GM18519 (cell line): ENCODE measurements at regions not wholly inside any gene's neighbourhood (a gene's known extent, or its start where the extent isn't known, plus 50 kb on each side); places are given as distances from the start of the nearest gene placed in this dataset.

Experiments
- ATAC-seq: cut with Tn5 transposase; IDR thresholded peaks from one replicate; pipeline ENCODE4 v1.9.1; 2021; ENCODE audit warnings: mild to moderate bottlenecking, moderate library complexity; ENCODE audit not compliant: unreplicated experiment, low FRiP score

- no peak for ATAC-seq
These were observed 869.0 kb downstream of the SH3BGRL start for GRCh38 chrX:82070948-82071347.

DNA sequence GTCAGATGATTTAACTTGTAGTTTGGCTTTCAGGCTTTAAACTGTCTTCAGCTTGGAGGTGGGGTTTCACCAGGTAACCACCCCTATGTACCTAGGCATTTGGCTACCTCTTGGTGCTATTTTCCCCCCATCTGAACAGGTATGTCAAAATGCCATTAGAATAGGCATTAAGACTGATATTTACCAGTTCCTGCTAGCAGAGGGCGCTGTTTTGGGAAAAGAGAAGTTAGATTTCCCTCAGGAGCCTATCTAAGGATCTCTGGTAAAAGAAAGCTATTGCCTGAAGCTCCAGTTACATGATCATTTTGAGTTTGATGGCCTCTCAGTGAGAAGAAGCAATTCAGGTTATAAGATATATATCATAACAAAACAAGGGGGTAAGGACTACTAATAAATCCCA, 879.1 kb downstream of the SH3BGRL start:
- ATAC-seq, result no peak

DNA sequence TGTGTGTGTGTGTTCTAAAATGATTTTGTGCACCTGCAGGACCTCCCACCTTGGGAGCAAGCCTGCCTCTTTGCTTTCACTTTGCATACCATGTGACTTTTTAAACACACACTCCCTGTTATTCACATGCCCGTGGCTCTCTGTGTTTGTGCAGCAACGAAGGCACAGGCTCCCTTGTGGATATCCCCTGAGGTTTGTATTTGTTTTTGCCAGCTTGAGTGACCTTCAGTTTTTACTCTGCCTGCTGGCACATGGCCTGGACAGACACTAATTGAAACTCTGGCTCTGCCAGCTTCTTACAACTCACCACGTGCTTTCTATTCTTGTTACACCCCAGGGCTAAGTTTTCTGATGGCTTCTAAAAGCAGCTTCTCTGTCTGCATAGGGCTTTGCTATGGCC, 885.8 kb downstream of the SH3BGRL start:
- ATAC-seq, result no peak

GRCh38 chrX:82092307-82092706, 890.4 kb downstream of the SH3BGRL start:
- no peak for ATAC-seq

DNA sequence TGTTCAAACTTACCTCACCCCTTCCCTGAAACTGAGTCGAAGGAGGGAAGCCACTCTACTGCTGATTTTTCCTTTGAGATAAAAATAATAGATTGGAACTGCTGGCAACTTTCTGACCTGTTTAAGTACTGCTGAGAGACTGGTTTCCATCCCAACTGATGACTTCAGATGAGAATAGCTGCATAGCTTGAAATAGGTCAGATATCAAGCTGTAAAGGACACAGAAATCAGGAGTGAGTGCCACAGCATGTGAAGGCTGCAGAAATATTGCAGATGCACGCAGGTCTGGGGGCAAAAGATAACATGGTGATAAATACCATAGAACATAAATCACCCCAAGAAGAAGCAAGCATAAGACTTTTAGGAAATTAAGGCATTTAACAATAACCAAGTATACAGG, 923.2 kb downstream of the SH3BGRL start:
- no peak for ATAC-seq

DNA sequence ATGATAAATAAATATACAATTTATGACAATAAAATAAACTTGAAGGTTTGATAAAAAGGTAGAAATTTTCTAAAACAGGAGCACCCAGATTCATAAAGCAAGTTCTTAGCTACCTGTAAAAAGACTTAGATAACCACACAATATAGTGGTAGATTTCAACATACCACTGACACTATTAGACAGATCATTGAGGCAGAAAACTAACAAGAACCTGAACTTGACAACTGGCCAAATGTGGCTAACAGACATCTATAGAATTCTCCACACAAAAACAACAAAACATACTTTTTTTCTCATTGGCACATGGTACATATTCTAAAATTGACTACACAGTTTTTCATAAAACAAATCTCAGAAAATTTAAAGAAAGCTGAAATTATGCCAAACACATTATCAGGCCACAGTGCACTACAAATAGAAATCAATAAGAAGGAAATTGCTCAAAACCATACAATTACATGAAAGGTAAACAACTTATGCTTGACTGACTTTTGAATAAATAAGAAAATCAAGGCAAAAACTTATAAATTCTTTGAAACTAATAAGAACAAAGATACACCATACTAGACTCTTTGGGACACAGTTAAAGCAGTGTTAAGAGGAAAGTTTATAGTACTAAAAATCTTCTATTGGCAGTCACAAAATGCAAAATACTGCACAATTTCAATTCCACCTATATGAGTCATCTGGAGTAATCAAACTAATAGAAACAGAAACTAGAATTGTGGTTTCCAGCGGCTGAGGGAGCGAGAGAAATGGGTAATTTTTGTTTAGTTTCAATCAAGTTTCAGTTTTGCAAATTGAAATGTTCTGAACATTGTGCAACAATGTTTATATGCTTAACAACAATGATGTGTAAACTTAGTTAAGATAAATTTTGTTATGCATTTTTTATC, 925.6 kb downstream of the SH3BGRL start:
- peak; percentile 68 for ATAC-seq

- no peak for ATAC-seq
These were observed 932.5 kb downstream of the SH3BGRL start for GRCh38 chrX:82134378-82134777.

GRCh38 chrX:82141942-82142341, 940.0 kb downstream of the SH3BGRL start:
- ATAC-seq, result no peak

- no peak for ATAC-seq
These were observed 959.3 kb downstream of the SH3BGRL start for GRCh38 chrX:82161195-82161594.

GRCh38 chrX:82163701-82164100, 961.8 kb downstream of the SH3BGRL start:
- no peak for ATAC-seq

- no peak for ATAC-seq
These were observed 995.0 kb downstream of the SH3BGRL start for GRCh38 chrX:82196866-82197265.

- ATAC-seq, result no peak
These were observed 1007.1 kb downstream of the SH3BGRL start for GRCh38 chrX:82208975-82209374.

- ATAC-seq, result peak; percentile 89
These were observed 1016.5 kb downstream of the SH3BGRL start for GRCh38 chrX:82218361-82218760.

DNA sequence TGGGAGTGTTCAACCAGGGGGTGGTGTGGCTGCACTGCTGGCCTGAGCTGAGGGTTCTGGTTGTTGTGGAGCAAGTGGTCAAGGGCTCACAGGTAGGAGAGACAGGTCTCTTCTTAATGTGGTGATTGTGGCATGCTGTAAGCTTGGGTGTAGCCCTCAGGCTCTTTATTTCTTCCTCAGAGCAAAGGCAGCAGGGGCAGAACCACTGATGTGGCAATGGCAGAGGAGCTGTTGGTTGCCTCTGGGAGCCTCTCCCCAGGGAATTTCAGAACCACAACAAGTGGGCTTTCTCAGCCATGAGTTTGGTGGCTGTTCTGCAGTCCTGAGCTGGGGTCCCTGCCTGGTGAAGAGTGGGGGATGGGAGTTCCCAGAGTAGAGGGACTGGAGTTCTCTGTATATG, 1017.2 kb downstream of the SH3BGRL start:
- ATAC-seq, result no peak

DNA sequence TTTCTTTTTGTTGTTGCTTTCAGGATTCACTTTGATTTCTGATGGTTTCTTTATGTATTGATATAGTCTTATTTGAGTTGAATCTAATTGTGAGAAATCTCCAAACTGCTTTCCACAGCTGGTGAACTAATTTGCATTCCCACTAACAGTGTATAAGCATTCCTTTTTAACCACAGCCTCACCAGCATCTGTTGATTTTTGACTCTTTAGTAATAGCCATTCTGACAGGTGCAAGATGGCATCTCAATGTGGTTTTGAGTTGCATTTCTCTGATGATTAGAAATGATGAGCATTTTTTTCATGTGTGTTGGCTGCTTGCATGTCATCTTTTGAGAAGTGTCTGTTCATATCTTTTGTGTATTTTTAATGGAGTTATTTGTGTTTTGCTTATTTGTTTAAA, 1023.1 kb downstream of the SH3BGRL start:
- no peak for ATAC-seq

- no peak for ATAC-seq
These were observed 1028.1 kb downstream of the SH3BGRL start for GRCh38 chrX:82230013-82230412.

DNA sequence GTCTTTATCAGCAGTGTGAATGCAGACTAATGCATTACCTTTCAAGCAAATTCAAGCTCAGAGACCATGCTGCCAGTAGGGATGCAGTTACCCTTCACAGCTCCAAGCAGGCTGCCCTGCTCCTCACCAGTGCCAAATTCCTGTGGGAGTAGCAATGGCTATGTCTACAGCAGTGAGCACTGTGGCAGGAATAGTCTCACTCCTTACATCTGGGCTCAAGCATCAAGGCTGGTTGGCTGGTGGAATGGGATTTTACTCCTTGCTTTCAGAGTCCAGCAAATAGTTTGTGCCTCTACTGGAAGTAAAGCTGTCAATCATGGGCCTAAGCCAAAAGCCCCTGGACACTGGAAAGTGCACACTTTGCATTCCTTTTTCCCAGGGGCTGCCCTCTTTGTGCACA, 1030.8 kb downstream of the SH3BGRL start:
- no peak for ATAC-seq

DNA sequence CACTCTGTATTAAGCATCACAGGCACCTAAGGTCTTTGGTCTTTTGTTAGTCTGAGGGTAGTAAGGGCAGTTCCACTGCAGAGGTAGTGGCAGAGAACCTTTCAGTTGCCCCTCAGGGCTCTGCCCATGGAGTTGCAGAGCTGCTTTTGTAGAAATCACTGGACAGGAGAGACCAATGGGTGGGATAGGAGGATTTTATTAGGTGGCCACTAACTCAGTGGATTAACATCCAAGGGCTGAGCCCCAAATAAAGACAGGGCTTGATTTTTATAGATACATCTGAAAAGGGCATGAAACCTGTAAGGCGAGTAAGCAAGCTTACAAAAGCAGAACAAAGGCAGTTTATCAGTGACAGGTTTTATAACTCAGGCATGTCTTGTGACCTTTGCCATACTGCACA, 1035.4 kb downstream of the SH3BGRL start:
- no peak for ATAC-seq
